ENCODE measurements at regions not wholly inside any gene's neighbourhood (a gene's known extent, or its start where the extent isn't known, plus 50 kb on each side); places are given as distances from the start of the nearest gene placed in this dataset.

GRCh38 chr7:81419731-81420130 is 350.1 kb downstream of the HGF start:
- H3K4me3 ChIP-seq (ENCODE audit: low read depth, low read length): no peak overlapping the region
- TF ChIP-seq, protein P1, sequence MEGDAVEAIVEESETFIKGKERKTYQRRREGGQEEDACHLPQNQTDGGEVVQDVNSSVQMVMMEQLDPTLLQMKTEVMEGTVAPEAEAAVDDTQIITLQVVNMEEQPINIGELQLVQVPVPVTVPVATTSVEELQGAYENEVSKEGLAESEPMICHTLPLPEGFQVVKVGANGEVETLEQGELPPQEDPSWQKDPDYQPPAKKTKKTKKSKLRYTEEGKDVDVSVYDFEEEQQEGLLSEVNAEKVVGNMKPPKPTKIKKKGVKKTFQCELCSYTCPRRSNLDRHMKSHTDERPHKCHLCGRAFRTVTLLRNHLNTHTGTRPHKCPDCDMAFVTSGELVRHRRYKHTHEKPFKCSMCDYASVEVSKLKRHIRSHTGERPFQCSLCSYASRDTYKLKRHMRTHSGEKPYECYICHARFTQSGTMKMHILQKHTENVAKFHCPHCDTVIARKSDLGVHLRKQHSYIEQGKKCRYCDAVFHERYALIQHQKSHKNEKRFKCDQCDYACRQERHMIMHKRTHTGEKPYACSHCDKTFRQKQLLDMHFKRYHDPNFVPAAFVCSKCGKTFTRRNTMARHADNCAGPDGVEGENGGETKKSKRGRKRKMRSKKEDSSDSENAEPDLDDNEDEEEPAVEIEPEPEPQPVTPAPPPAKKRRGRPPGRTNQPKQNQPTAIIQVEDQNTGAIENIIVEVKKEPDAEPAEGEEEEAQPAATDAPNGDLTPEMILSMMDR (IDR thresholded peaks at IDR 0.05; ENCODE audit: insufficient read depth, low read depth, low read length, missing control alignments): no peak
- no peak for DNase-seq (ENCODE audit: low read depth)

GRCh38 chr7:81416659-81417058 is 353.2 kb downstream of the HGF start:
- no peak overlapping the region for H3K4me3 ChIP-seq (ENCODE audit: low read depth, low read length)
- DNase-seq (ENCODE audit: low read depth): no peak
- TF ChIP-seq, protein P1 (IDR thresholded peaks at IDR 0.05; ENCODE audit: insufficient read depth, low read depth, low read length, missing control alignments): no peak

- TF ChIP-seq, protein P1 (IDR thresholded peaks at IDR 0.05; ENCODE audit: insufficient read depth, low read depth, low read length, missing control alignments): no peak
- H3K4me3 ChIP-seq (ENCODE audit: low read depth, low read length): no peak overlapping the region
- no peak for DNase-seq (ENCODE audit: low read depth)
Observed at GRCh38 chr7:81415181-81415580, 354.7 kb downstream of the HGF start.

GRCh38 chr7:81414411-81414810 is 355.4 kb downstream of the HGF start:
- TF ChIP-seq, protein P1 (IDR thresholded peaks at IDR 0.05; ENCODE audit: insufficient read depth, low read depth, low read length, missing control alignments): no peak
- H3K4me3 ChIP-seq (ENCODE audit: low read depth, low read length): no peak overlapping the region
- no peak for DNase-seq (ENCODE audit: low read depth)

- DNase-seq (ENCODE audit: low read depth): no peak
- TF ChIP-seq, protein P1 (IDR thresholded peaks at IDR 0.05; ENCODE audit: insufficient read depth, low read depth, low read length, missing control alignments): no peak
Observed at GRCh38 chr7:81410471-81411117, 359.3 kb downstream of the HGF start.

DNA sequence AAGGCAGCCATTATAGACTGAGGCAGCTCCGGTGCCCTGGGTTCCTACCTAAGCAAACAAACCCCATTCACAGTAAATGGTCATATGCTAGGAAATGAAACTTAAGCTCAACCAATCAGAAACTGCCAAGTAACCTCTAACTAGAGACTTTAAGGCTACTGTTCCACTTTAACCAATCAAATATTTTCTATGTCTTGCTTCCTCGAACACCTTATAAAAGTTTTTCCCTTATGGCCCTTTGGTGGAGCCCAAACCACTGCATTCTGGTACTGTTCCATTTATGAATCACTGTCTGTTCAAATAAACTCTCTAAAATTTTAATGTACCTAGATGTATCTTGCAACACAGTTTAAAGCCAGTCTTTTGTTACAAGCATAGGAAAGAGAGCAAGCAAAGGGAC is 361.1 kb downstream of the HGF start:
- H3K4me3 ChIP-seq (ENCODE audit: low read depth, low read length): no peak overlapping the region
- TF ChIP-seq, protein P1 (IDR thresholded peaks at IDR 0.05; ENCODE audit: insufficient read depth, low read depth, low read length, missing control alignments): no peak
- DNase-seq (ENCODE audit: low read depth): no peak

More at GRCh38 chr7:81410471-81411117, 359.3 kb downstream of the HGF start:
- H3K4me3 ChIP-seq (ENCODE audit: low read depth, low read length): no peak overlapping the region

- H3K4me3 ChIP-seq (ENCODE audit: low read depth, low read length): no peak overlapping the region
- DNase-seq (ENCODE audit: low read depth): no peak
- TF ChIP-seq, protein P1 (IDR thresholded peaks at IDR 0.05; ENCODE audit: insufficient read depth, low read depth, low read length, missing control alignments): no peak
Observed at GRCh38 chr7:81407094-81407493, 362.8 kb downstream of the HGF start.
